ENCODE measurements at regions not wholly inside any gene's neighbourhood (a gene's known extent, or its start where the extent isn't known, plus 50 kb on each side); places are given as distances from the start of the nearest gene placed in this dataset.

DNA sequence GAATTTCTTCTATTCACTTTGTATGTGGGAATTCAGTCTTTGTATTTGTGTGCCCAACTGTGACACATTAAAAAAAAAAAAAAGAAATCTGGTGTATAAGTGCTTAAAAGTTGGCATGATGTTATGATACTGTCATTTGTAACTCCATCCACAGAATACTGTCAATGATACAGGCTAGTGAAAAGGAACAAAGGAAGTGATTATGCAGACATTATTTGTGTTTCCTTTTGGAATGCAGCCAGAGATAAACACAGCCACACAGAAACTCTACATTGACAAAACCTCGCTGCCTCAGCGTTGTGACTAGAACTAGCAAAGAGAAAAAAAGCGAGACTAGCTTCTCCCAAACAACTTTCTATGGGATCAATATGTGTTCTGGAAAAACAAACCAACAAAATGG is 519.2 kb upstream of the AGTR1 start:
- TF ChIP-seq POLR2A (IDR thresholded peaks at IDR 0.05), result no peak
- TF ChIP-seq, protein P1, sequence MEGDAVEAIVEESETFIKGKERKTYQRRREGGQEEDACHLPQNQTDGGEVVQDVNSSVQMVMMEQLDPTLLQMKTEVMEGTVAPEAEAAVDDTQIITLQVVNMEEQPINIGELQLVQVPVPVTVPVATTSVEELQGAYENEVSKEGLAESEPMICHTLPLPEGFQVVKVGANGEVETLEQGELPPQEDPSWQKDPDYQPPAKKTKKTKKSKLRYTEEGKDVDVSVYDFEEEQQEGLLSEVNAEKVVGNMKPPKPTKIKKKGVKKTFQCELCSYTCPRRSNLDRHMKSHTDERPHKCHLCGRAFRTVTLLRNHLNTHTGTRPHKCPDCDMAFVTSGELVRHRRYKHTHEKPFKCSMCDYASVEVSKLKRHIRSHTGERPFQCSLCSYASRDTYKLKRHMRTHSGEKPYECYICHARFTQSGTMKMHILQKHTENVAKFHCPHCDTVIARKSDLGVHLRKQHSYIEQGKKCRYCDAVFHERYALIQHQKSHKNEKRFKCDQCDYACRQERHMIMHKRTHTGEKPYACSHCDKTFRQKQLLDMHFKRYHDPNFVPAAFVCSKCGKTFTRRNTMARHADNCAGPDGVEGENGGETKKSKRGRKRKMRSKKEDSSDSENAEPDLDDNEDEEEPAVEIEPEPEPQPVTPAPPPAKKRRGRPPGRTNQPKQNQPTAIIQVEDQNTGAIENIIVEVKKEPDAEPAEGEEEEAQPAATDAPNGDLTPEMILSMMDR (IDR thresholded peaks at IDR 0.05), result no peak
